ENCODE measurements at regions not wholly inside any gene's neighbourhood (a gene's known extent, or its start where the extent isn't known, plus 50 kb on each side); places are given as distances from the start of the nearest gene placed in this dataset.

- peaks cover 41% of the 10 kb centered on the region for H3K9me3 Mint-ChIP-seq
- ChIA-PET CTCF (no interaction called here), POLR2A (no interaction called here)
- peaks cover 13% of the 10 kb centered on the region for H3K36me3 Mint-ChIP-seq
- H3K27ac Mint-ChIP-seq = no peak overlapping the region
- H3K27me3 Mint-ChIP-seq (ENCODE audit: low read depth) = no peaks in the 10 kb centered on the region; the same call in 1 of the 2 replicates
- no peak overlapping the region for H3K4me3 Mint-ChIP-seq
- ATAC-seq (no peak), DNase-seq (ENCODE audit: low spot score) (no peak)
- H3K4me1 Mint-ChIP-seq = no peaks in the 10 kb centered on the region
- TF ChIP-seq MLX (CRISPR knock-in tag; IDR thresholded peaks at IDR 0.05) (no peak), ARID4B (CRISPR knock-in tag; IDR thresholded peaks at IDR 0.05; ENCODE audit: borderline replicate concordance) (no peak), ERG (CRISPR knock-in tag; IDR thresholded peaks at IDR 0.05) (no peak), SMAD4 (CRISPR knock-in tag; IDR thresholded peaks at IDR 0.05) (no peak), OVOL2 (CRISPR knock-in tag; IDR thresholded peaks at IDR 0.05; ENCODE audit: borderline replicate concordance) (no peak), ZNF425 (CRISPR knock-in tag; conservative IDR thresholded peaks at IDR 0.05) (no peak), HMGA2 (CRISPR knock-in tag; IDR thresholded peaks at IDR 0.05) (no peak), EMX1 (CRISPR knock-in tag; IDR thresholded peaks at IDR 0.05) (no peak), TEAD4 (CRISPR knock-in tag; IDR thresholded peaks at IDR 0.05) (no peak), FOXK1 (CRISPR knock-in tag; IDR thresholded peaks at IDR 0.05) (no peak), ZNF532 (CRISPR knock-in tag; IDR thresholded peaks at IDR 0.05; ENCODE audit: borderline replicate concordance) (no peak), MYBL2 (CRISPR knock-in tag; IDR thresholded peaks at IDR 0.05) (no peak), CDX4 (CRISPR knock-in tag; IDR thresholded peaks at IDR 0.05; ENCODE audit: borderline replicate concordance) (no peak), KAT7 (CRISPR knock-in tag; IDR thresholded peaks at IDR 0.05; ENCODE audit: borderline replicate concordance) (no peak), ZNF219 (CRISPR knock-in tag; IDR thresholded peaks at IDR 0.05; ENCODE audit: borderline replicate concordance) (no peak), NFE2L1 (CRISPR knock-in tag; IDR thresholded peaks at IDR 0.05) (no peak)
These were observed 286.7 kb downstream of the ADCYAP1 start for GRCh38 chr18:1191341-1191740.

Data from WTC11 (cell line).